HL-60 (cell line): ENCODE measurements at regions not wholly inside any gene's neighbourhood (a gene's known extent, or its start where the extent isn't known, plus 50 kb on each side); places are given as distances from the start of the nearest gene placed in this dataset.

Experiments
- DNase-seq, 2 experiments: peaks; one replicate each; pipeline ENCODE4 v3.0.0-alpha.2; 2010 to 2020; ENCODE audit warnings: low read depth in 1 of 2, low spot score in 1 of 2
- H3K27ac ChIP-seq: fragments of 250-450 bp; sonication (Bioruptor Pico); replicated peaks from 2 replicates; pipeline ENCODE4 v1.5.1; 2020; ENCODE audit warnings: mild to moderate bottlenecking, moderate library complexity
- H3K27me3 ChIP-seq: fragments of 250-450 bp; sonication (Bioruptor Pico); 2 replicates; pipeline ENCODE4 v1.5.1; 2021; ENCODE audit warnings: mild to moderate bottlenecking, moderate library complexity; ENCODE audit not compliant: insufficient read depth, poor library complexity, severe bottlenecking
- H3K4me3 ChIP-seq: replicated peaks from 2 replicates; pipeline ENCODE4 v1.5.1; 2011; ENCODE audit warnings: mild to moderate bottlenecking, control low read depth, low read length; ENCODE audit not compliant: insufficient read depth
- GABPA ChIP-seq: IDR thresholded peaks from 2 replicates; pipeline ENCODE4 v1.6.1; 2012; ENCODE audit warnings: low read depth
- POLR2AphosphoS5 ChIP-seq: IDR thresholded peaks from 2 replicates; pipeline ENCODE4 v1.6.1; 2012; ENCODE audit warnings: low read depth
- REST ChIP-seq: IDR thresholded peaks from 2 replicates; pipeline ENCODE4 v1.6.1; 2012; ENCODE audit warnings: low read depth; ENCODE audit not compliant: insufficient replicate concordance
- SPI1 ChIP-seq: IDR thresholded peaks from 2 replicates; pipeline ENCODE4 v1.6.1; 2012; ENCODE audit warnings: low read depth, mild to moderate bottlenecking, borderline replicate concordance
- TF ChIP-seq, protein P1 (sequence below): IDR thresholded peaks from one replicate; pipeline ENCODE4 v1.5.1; 2011; ENCODE audit warnings: low read length, control low read depth, inconsistent platforms; ENCODE audit not compliant: insufficient read depth

GRCh38 chr5:111013011-111013410 lies 58.5 kb upstream of the TSLP start:
- H3K4me3 ChIP-seq: no peak overlapping the region
- no peaks in the 10 kb centered on the region for H3K27me3 ChIP-seq
- no peak overlapping the region for H3K27ac ChIP-seq
- TF ChIP-seq POLR2AphosphoS5 (no peak), GABPA (no peak), REST (no peak), SPI1 (no peak)
- TF ChIP-seq, protein P1, sequence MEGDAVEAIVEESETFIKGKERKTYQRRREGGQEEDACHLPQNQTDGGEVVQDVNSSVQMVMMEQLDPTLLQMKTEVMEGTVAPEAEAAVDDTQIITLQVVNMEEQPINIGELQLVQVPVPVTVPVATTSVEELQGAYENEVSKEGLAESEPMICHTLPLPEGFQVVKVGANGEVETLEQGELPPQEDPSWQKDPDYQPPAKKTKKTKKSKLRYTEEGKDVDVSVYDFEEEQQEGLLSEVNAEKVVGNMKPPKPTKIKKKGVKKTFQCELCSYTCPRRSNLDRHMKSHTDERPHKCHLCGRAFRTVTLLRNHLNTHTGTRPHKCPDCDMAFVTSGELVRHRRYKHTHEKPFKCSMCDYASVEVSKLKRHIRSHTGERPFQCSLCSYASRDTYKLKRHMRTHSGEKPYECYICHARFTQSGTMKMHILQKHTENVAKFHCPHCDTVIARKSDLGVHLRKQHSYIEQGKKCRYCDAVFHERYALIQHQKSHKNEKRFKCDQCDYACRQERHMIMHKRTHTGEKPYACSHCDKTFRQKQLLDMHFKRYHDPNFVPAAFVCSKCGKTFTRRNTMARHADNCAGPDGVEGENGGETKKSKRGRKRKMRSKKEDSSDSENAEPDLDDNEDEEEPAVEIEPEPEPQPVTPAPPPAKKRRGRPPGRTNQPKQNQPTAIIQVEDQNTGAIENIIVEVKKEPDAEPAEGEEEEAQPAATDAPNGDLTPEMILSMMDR: no peak
- no peak for DNase-seq

- Histone ChIP-seq H3K4me3 (no peak overlapping the region), H3K27ac (no peak overlapping the region), H3K27me3 (no peaks in the 10 kb centered on the region)
- no peak for DNase-seq
- TF ChIP-seq GABPA: no peak
- no peak for TF ChIP-seq POLR2AphosphoS5
- no peak for TF ChIP-seq REST
- TF ChIP-seq SPI1: no peak
- TF ChIP-seq, protein P1: no peak
Observed at GRCh38 chr5:111016801-111017200, 54.7 kb upstream of the TSLP start.

GRCh38 chr5:111017731-111018130 lies 53.8 kb upstream of the TSLP start:
- H3K4me3 ChIP-seq: no peak overlapping the region
- no peaks in the 10 kb centered on the region for H3K27me3 ChIP-seq
- H3K27ac ChIP-seq: no peak overlapping the region
- TF ChIP-seq REST: no peak
- TF ChIP-seq GABPA: no peak
- TF ChIP-seq POLR2AphosphoS5: no peak
- TF ChIP-seq SPI1: no peak
- TF ChIP-seq, protein P1: no peak
- no peak for DNase-seq
